Transverse colon (tissue), 4 donors: ENCODE measurements at regions not wholly inside any gene's neighbourhood (a gene's known extent, or its start where the extent isn't known, plus 50 kb on each side); places are given as distances from the start of the nearest gene placed in this dataset.

Experiments used
- CTCF ChIP-seq, 5 experiments: fragments of 200-600 bp in 3 of 5; fragments of 450-650 bp in 2 of 5; sonication (generic) in 3 of 5; IDR thresholded peaks; 1 replicate in 2 of 5; 2 replicates in 3 of 5; pipeline ENCODE4 v1.5.1; 2016 to 2017; ENCODE audit warnings: antibody characterized with exemption in 5 of 5, inconsistent platforms in 3 of 5, mild to moderate bottlenecking in 2 of 5, moderate library complexity in 1 of 5
- EP300 ChIP-seq: sonication (generic); formaldehyde crosslinking; IDR thresholded peaks from one replicate; pipeline ENCODE4 v1.6.1; 2017; ENCODE audit warnings: antibody characterized with exemption, low read depth
- POLR2A ChIP-seq: fragments of 450-650 bp; IDR thresholded peaks from one replicate; pipeline ENCODE4 v1.6.1; 2016; ENCODE audit warnings: antibody characterized with exemption, mild to moderate bottlenecking, moderate library complexity
- POLR2AphosphoS5 ChIP-seq, 3 donors: sonication (generic); formaldehyde crosslinking; IDR thresholded peaks; one replicate each; pipeline ENCODE4 v1.6.1; 2016; ENCODE audit warnings: antibody characterized with exemption in 3 of 3

GRCh38 chr16:88321635-88322499 lies 60.9 kb upstream of the ZNF469 start:
- TF ChIP-seq POLR2A (no peak), CTCF (IDR thresholded peaks at IDR 0.05) (no peak), POLR2AphosphoS5 (IDR thresholded peaks at IDR 0.05) (no peak), EP300 (no peak)
